SK-N-SH (cell line): ENCODE measurements at regions not wholly inside any gene's neighbourhood (a gene's known extent, or its start where the extent isn't known, plus 50 kb on each side); places are given as distances from the start of the nearest gene placed in this dataset.

Experiments
- CHD2 ChIP-seq: fragments of 150-350 bp; IDR thresholded peaks from 2 replicates; pipeline ENCODE4 v1.6.1; 2018; ENCODE audit warnings: low read length; ENCODE audit not compliant: partially characterized antibody
- CTCF ChIP-seq: fragments of 200-600 bp; sonication (generic); IDR thresholded peaks from 2 replicates; pipeline ENCODE4 v1.6.1; 2017; ENCODE audit warnings: antibody characterized with exemption, mild to moderate bottlenecking, moderate library complexity
- FOXM1 ChIP-seq: IDR thresholded peaks from 2 replicates; pipeline ENCODE4 v1.4.0; 2012; ENCODE audit warnings: low read depth, mild to moderate bottlenecking
- JUND ChIP-seq: IDR thresholded peaks from 2 replicates; pipeline ENCODE4 v1.4.0; 2012
- MXI1 ChIP-seq: IDR thresholded peaks from 2 replicates; pipeline ENCODE4 v1.6.1; 2012; ENCODE audit warnings: mild to moderate bottlenecking, low read depth, low read length, improper control_type of control experiment
- SIN3A ChIP-seq: IDR thresholded peaks from 2 replicates; pipeline ENCODE4 v1.6.1; 2012; ENCODE audit warnings: low read depth, mild to moderate bottlenecking, low read length, moderate library complexity, borderline replicate concordance
- SMC3 ChIP-seq: IDR thresholded peaks from 2 replicates; pipeline ENCODE4 v1.6.1; 2012; ENCODE audit warnings: low read depth, low read length, improper control_type of control experiment

GRCh38 chr12:19681007-19681406 lies 241.7 kb downstream of the AEBP2 start:
- TF ChIP-seq FOXM1 = no peak
- no peak for TF ChIP-seq MXI1
- TF ChIP-seq CHD2 = no peak
- TF ChIP-seq CTCF = no peak
- TF ChIP-seq SMC3 = no peak
- no peak for TF ChIP-seq JUND
- no peak for TF ChIP-seq SIN3A
